Pons (tissue), 1 donor: ENCODE measurements at regions not wholly inside any gene's neighbourhood (a gene's known extent, or its start where the extent isn't known, plus 50 kb on each side); places are given as distances from the start of the nearest gene placed in this dataset.

Experiments
- DNase-seq: peaks from one replicate; pipeline ENCODE4 v3.0.0-alpha.2; 2016; ENCODE audit warnings: low spot score

DNA sequence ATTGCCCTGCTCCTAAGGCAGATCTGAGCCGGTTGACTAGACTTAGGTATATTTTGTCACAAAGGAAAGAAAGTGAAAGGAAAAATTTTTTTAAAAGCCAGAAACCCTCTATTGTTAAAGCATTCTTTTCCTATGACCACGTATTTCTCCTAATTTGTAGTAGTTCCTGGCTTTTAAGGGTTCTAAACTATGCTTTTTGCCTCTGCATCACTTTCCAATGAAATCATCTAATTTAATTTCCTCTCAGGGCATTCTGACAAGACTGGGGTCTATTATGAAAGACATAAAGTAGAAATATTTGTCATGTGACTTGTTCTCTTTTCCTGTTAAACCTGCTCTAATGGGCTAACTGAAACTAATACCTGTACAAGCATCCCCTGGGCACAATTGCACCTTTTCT, 233.0 kb upstream of the PRR20A start:
- no peak for DNase-seq

DNA sequence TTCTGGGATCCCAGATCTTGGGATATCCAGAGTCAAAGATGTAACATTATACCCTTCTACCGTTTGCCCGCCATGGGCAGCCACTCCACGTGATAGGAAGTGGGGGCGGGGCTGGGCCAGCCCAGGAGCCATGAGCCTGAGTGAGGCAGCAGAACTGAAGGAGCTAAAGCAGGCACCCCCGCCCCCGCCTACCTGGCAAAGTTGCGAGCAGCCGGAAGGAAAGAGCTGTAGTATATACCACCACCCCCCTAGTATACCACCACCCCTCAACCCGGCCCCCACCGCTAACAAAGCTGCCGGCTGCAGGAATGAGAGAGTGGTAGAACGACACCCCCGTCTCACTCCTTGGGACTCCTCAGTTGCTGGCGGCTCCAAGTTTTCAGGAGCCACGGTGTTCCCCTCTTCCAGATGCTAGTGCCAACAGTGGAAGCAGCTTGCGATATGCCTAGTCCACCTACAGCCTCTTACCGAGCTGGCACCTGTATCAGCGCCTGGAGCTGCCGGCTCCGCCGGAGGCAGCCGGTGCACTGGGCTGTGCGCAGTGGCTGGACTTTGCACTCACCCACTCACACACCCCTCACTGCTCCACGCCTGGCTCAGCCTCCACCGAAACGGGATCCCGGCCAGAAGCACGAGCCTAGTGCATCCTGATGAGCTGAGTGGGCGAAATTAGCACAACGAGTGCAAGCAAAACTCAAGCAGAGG, 230.7 kb upstream of the PRR20A start:
- no peak for DNase-seq

DNA sequence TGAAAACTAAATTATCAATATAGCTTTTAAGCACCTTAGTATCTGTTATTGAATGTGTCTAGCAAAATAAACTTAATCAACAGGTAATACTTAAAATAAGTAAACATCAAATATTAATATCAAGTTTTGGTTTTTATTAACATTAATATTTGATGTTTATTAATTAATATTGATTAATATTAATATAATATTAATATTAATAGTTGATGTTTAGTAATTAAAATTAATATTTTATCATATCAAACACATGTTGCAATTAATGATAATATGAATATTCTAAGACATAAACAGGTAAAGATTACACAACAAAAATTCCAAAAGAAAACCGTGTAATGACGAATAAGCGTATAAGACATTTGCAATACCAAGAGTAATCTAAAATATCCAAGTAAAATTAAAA, 222.8 kb upstream of the PRR20A start:
- DNase-seq: no peak

DNA sequence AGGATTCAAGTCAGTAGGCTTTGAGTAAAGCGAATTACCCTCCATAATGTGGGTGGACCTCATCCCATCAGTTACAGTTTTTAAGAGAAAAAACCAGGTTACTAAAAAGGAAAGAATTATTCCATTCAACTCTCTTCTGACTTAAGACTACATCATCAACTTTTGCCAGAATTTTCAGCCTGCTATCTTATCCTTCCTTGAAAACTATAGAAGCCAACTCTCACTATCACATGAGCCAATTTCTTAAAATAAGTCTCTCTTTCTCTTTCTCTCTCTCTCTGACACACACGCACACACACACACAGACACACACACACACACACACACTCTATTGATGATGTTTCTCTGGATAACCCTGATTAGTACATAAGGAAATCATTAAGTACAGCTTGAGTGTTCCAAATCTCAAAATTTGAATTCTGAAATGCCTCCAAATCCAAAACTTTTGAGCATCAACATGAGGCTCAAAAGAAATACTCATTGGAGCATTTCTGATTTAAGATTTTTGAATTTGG, 217.0 kb upstream of the PRR20A start:
- no peak for DNase-seq

DNA sequence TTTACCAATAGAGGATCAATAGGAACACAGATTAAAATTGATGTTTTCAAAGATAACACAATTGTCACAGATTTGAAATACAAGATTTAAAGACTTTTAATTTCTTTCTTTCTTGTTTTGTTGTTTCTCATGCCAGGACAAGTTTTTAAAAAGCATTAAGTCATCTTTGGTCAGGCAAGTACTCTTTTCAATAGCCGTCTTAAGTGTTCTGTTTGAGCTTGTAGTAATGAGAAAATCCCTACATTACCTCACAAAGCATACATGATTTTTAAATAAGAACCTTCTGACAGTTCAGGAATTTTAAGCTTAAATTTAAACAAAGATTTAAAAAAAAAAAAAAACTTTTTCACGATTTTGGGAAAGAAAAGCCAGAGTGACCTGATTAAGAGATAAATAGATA, 216.3 kb upstream of the PRR20A start:
- no peak for DNase-seq

DNA sequence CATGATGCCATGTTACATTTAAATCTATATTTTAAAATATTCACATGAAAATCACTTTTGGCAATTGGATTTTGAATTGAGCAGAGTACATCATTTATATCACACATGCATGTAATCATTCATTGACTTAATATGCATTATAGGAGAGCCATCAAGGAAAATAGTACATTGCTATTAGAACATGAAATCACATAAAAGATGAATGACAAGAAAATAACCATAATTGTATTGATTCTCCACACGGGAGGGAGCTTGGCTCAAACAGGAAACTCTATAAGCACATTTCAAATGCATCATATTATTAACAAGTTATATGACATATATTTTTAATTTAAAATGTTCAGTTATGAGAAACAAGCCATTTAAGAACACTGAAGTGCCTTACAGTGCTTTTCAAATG, 208.6 kb upstream of the PRR20A start:
- DNase-seq: no peak

DNA sequence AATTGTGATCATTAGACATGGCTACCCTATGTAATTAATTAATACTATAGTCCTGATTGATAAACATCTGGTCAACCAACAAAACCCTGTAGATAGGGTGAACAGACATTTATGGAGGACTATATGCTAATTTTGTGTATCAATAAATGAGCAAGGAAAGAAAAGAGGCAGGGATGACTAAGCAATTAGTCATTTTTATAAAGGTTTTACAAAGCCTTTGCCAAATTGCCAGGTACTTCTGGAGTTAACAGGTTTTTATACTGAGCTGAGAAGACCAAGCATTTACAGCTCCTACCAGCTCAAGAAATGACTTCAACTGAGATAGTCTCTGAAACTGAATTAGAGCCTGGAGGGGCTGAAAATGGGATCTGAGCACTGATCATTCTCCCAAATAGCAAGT, 186.8 kb upstream of the PRR20A start:
- no peak for DNase-seq

DNA sequence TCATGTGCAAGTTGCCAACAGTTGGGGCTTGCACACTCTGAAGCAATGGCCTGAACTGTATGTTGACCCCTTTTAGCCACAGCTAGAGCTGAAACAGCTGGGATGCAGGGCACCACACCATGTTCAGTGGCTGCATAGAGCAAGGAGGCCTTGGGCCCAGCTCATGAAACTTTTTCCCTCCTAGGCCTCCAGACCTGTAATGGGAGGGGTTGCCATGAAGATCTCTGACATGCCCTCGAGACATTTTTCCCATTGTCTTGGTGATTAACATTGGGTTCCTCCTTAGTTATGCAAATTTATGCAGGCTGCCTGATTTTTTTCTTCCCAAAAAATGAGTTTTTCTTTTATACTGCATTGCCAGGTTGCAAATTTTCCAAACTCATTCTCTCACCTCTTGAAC, 165.1 kb upstream of the PRR20A start:
- DNase-seq: no peak

DNA sequence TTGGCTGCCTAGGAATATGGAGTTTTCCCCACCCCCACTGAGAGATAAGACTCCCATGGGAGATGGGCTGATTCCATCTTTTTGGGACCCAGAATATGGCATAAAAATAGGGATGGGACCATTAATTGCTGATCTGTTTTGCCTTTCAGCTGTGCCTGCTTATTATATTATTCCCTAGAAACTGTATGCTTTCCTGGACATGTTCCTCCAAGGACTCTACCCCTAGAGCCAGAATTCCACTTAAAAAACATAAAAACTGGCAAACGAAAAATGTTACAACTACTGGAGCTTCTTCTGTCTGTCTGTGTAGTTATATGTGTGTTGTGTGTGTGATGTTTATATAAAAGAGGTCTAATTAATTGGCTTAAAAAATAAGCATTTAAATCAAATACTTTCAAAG, 159.9 kb upstream of the PRR20A start:
- DNase-seq: no peak

DNA sequence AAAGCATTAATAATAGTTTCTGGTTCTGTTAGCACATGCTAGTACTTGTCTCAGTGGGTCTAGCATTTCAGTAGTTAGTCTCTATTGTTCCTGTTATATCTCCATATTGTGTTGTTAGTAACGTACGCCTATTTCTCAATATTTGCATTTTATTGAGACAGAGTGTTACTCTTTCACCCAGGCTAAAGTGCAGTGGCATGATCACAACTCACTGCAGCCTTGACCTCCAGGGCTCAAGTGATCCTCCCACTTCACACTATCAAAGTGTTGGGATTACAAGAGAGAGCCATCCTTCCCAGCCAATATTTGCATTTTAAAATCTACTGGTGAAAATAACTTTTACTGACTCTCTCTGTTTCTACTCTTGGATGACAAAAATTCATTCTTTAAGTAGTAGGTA, 154.6 kb upstream of the PRR20A start:
- DNase-seq: no peak

DNA sequence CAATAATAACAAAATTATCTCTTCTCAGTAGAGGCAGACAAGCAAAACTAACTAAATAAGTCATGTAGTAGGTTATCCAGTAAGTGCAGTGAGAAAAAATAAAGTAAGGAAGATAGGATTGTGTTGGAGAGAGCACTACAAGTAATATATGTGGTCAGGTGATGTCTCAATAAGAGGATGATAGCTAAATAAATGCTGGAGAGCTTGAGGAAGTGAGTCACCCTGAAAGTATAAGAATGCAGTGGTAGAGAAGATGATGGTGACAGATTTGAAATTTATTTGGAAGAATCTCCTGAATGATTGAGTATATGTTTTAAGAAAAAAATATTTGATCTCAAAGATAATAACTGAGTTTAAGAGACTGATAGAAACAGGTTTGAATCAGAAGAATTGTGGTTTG, 152.2 kb upstream of the PRR20A start:
- no peak for DNase-seq

DNA sequence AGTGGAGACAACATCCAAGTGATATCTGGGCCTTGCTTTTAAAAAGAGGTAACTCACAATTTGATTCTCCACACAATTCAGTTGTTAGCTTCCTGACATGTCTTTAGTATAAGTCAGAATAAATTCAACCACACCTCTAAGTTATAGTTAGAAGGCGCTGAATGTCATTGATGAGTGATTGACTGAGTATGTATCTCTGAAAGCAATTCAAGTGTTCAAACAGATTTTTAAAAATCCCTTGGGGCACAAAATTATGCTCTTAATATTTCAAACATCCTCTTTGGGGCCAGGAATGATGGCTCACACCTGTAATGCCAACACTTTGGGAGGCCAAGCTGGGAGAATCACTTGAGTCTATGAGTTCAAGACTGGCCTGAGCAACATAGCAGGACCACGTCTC, 137.0 kb upstream of the PRR20A start:
- DNase-seq: no peak

DNA sequence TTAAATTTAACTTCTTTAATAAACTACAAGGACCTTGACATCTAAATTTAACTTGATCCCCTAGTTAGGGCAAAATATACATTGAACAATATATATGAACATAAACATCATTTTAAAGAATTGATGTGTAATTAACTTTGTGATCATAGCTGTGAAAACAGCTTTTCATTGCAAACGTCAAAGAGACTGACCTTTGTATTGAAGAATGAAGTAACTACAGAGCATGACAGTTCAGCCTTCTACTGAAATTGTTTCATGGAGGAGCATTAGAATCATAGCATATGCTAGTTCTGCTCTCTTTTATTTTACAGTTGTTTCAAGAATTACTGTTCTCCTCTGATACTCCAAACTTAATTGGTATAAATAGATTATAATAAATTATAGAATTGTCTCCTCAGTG, 123.4 kb upstream of the PRR20A start:
- DNase-seq: no peak

DNA sequence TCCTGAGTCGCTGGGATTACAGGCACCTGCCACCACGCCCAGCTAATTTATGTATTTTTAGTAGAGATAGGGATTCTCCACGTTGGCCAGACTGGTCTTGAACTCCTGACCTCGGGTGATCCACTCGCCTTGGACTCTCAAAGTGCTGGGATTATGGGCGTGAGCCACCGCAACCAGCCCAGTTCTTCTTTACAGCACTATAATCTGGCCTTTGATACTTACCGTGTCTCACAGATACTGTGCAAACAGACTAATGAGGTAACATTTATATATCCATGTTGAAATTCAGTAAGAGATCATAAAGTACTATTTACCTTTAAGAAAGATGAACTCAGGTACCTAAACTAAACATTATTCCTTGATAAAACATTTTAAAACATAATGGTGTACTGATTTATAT, 121.8 kb upstream of the PRR20A start:
- no peak for DNase-seq

DNA sequence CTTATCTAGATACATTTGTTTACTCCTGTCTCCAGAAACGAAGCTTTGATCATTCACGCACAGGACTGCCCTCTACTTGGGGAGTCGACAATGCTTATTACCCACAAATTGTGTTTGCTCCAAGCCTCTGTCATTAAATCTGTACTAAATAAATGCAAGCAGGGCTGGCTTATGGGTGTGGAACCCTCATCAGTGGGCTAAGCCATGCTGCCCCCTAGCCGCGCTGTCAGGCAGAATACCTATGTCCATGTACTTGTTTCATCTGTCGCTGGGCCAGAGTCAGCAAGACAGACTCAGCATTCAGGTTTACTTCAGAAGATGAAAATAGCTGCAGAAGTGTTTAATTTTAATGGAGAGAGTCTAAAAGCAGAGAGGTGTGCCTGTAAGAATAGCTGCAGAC, 110.0 kb upstream of the PRR20A start:
- DNase-seq: no peak

DNA sequence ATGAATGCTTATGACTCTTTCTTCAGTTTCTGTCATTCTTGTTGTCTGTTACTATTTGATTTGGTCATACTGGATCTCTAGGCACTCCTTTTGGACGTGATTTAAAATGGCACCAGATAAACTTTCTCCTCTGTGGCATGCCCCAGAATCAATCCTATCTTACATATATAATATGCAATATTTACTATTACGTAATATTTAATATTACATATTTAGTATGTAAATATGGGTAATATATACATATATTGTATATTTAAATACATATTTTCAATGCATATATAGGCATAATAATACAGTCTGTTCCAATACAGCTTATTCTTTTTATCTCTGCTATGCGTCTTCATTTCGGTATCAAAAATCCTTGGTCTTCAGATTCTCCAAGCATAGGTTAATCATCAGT, 104.4 kb upstream of the PRR20A start:
- DNase-seq: no peak

DNA sequence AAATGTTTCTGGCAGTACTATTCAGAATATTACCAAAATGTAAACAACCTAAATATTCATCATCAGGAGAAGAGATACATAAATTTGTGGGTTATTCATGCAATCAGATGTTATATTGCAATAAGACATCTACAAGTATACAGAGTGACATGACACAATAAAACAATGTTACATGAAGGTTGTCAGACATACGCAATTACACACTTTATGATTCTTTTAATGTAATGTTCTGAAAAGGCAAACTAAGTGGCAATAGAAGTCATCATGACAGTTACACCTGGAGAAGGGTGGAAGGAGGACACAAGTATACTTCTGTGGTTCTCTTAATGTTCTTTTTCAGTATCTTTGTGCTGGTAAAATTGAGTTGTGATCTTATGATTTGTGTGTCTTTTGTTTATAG, 95.8 kb upstream of the PRR20A start:
- DNase-seq: no peak

DNA sequence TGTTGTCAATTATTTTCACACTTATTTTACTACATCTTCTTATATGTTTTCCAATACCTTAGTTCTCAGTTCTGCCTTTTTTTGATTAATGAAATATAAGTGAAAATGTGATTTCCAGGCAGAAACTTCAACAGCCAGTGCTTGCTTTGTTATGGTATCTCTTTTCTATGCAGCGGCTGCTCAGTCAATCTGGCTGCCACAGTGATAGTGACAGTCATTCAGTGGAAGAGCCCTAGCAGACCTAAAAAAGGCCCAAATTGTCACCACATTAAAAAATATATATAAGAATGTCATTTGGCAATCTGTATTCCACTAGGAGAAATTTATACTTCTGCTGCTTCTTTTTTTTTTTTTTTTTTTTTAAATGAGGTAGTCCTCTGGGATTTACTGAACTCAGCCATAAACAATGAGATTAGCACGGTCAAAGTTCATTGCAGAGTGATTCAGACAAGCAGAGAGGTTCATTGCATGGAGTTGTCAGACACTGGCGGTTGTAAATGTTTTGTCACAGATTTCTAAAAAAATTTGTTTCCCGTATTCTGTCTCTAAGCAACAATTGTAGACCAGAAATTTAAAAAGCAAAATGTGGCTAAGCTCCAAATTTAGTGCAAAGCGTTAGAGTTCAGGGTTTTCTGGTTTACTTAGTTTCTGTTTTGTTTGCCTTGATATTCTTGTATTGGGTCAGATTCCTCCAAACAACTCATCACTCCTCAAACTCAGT, 94.7 kb upstream of the PRR20A start:
- no peak for DNase-seq

DNA sequence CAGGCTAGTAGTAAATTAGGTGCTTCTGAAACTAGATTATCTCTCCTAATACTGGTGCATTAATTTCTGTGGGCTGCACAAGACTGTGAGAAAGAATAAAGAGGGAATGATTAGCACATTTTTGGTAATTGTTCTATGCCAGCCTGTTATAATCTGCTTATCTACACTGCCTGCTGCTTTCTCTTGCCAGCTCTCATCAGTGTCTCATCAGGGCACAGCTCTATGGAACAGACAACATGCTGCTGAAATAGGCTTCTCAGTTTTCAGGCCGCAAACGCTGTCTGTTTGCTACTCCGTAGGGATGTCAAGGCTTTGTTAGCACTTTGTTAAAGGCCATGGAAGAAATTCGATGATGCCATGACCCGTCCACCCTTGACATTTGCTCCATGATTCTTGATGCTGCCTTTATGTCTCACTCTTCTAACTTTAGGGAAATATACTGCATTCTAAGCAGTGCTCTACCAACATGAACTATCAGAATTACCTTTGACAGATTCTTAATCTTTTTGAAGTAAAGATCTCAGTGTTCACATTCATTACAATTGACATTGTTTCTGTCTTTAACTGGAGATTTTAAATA, 84.0 kb upstream of the PRR20A start:
- DNase-seq: no peak

DNA sequence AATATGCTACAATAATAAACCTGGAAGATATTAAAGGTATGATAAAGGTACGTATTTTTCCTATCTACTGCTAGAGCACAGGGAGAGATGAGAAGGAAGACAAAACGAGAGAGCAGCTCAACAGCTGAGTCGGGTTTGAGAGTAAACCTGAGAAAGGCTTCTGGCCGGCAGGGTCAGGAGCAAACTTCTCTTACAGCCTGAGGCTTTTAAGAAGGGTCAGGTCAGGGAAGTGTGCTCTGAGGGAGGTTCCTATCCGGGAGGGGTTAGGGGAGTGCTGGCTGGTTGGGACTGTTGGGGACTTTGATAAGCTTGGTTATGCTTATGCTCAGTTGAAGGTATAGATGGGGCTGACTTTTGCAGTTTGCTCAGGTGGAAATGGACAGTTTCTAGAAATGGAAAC, 77.7 kb upstream of the PRR20A start:
- no peak for DNase-seq

DNA sequence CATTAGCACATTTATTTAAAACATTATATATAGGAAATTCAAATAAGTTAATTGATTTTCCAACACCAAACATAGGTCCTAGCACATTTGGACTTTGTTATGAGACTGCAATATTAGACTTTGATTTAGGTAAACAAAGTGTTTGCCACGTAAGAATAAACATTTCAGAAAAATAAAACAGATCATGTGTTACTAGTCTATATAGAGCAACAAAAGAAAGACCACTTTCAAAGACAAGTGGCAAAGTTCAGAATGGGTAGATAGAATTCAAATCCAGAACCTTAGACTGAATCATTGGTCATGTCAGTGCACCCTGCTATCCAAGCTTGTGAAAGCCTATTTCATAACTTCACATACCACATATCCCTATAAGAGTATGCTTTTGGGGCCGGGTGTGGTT, 66.7 kb upstream of the PRR20A start:
- DNase-seq: no peak

DNA sequence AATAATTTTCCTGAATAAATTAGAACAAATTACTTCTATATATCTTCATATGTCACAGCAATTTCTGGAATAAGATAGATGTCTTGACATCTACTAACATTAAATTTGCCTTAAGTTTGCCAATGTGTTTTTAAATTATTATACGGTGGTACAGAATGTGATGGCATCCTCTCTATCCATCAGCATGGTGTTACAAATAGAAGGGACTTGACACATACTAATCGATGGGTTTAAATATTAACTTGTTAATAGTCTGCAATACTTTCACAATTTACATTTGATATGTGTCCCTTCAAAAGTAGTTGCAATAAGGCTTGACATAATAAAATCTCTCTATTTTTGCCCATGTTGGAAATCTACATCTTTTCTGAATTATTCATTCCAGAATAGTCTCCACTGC, 65.1 kb upstream of the PRR20A start:
- no peak for DNase-seq

DNA sequence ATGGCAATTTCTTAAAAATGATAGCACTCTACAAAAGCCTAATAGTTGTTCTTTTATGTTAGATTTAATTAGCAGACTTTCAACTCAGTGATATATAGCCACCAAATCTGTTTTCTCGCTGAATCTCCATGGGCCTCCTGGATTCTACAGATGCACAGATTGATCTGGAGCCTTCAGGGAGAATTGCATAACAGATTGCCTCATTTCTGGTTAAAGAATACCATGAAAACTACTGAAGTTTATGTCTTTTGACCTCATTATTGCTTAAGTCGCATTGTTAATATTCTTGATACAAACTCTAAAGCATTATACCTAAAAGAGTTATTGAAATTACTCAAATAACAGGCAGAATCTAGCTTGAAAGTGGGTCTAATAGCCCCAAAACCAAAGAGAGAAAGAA, 53.7 kb upstream of the PRR20A start:
- no peak for DNase-seq
